ENCODE measurements at regions not wholly inside any gene's neighbourhood (a gene's known extent, or its start where the extent isn't known, plus 50 kb on each side); places are given as distances from the start of the nearest gene placed in this dataset.
"Not testable (repeated sequence)": the region's sequence is repeated elsewhere in the genome, so short reads cannot be mapped to it uniquely, and the experiment has no call there.

DNA sequence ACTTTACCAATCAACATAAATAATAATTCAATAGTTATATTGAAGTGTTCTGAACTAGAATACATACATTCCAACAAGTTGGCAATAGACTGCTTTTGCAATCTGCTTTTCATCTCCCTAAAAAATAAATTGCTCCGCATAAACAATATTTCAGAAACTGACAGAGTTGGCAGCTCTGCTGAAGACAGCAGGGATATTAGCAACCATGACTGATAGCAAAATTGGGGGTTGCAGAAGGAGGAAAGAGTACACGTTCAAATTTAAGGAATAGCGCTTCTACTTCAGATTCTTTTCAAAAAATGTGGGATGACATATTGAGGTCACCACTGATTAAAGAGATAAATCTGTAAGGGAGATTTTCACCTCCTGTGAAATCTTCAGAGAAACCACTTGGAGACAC lies 521.2 kb downstream of the DTWD2 start:
- peaks cover 0 to 7% of the 10 kb centered on the region in 2 donors for H3K9me3 Mint-ChIP-seq
- Histone ChIP-seq H3K4me1 (ENCODE audit: control insufficient read depth, insufficient read depth, low read length) (no peaks in the 10 kb centered on the region), H3K27me3 (ENCODE audit: control insufficient read depth, insufficient read depth, low read length) (no peaks in the 10 kb centered on the region), H3K27ac (ENCODE audit: low read length) (no peak overlapping the region), H3K36me3 (ENCODE audit: control insufficient read depth, insufficient read depth, low read length) (no peaks in the 10 kb centered on the region), H3K4me3 (ENCODE audit: low read length) (no peak overlapping the region), H3K9me3 (ENCODE audit: control insufficient read depth, insufficient read depth, low read length) (no peaks in the 10 kb centered on the region)
- WGBS (ENCODE audit: insufficient coverage) = 78% methylated on average over 3 of the region's 3 CpGs
- intact Hi-C loops (cut with micrococcal nuclease) = no loop called here
- no peaks in the 10 kb centered on the region for H3K27me3 Mint-ChIP-seq (ENCODE audit: low read depth in 2 of 2)
- DNase-seq = no peak
- TF ChIP-seq, protein P1, sequence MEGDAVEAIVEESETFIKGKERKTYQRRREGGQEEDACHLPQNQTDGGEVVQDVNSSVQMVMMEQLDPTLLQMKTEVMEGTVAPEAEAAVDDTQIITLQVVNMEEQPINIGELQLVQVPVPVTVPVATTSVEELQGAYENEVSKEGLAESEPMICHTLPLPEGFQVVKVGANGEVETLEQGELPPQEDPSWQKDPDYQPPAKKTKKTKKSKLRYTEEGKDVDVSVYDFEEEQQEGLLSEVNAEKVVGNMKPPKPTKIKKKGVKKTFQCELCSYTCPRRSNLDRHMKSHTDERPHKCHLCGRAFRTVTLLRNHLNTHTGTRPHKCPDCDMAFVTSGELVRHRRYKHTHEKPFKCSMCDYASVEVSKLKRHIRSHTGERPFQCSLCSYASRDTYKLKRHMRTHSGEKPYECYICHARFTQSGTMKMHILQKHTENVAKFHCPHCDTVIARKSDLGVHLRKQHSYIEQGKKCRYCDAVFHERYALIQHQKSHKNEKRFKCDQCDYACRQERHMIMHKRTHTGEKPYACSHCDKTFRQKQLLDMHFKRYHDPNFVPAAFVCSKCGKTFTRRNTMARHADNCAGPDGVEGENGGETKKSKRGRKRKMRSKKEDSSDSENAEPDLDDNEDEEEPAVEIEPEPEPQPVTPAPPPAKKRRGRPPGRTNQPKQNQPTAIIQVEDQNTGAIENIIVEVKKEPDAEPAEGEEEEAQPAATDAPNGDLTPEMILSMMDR (IDR thresholded peaks at IDR 0.05) = no peak
- H3K36me3 Mint-ChIP-seq = no peaks in the 10 kb centered on the region
- no peak for ATAC-seq
- no peaks in the 10 kb centered on the region for H3K4me1 Mint-ChIP-seq
- H3K27ac Mint-ChIP-seq = no peak overlapping the region
- no peak overlapping the region for H3K4me3 Mint-ChIP-seq

DNA sequence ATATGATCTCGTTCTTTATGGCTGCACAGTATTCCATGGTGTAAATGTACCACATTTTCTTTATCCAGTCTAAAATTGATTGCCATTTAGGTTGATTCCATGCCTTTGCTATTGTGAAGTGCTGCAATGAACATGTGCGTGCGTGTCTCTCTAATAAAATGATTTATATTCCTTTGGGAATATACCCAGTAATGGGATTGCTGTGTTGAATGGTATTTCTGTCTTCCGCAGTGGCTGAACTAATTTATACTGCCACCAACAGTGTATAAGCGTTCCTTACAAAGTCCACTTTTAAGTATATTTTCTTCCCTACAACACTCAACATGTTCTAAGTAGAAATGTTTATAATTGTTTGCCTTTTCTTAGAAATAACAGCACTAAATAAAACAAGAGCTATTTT lies 521.9 kb downstream of the DTWD2 start:
- 62% methylated on average over 1 of the region's 5 CpGs for WGBS (ENCODE audit: insufficient coverage)
- H3K9me3 ChIP-seq (ENCODE audit: control insufficient read depth, insufficient read depth, low read length) = no peaks in the 10 kb centered on the region
- no peaks in the 10 kb centered on the region for H3K4me1 ChIP-seq (ENCODE audit: control insufficient read depth, insufficient read depth, low read length)
- Mint-ChIP-seq H3K9me3 (peaks cover 0 to 11% of the 10 kb centered on the region in 2 donors), H3K4me3 (no peak overlapping the region), H3K4me1 (no peaks in the 10 kb centered on the region), H3K27me3 (ENCODE audit: low read depth in 2 of 2) (no peaks in the 10 kb centered on the region), H3K27ac (no peak overlapping the region), H3K36me3 (no peaks in the 10 kb centered on the region)
- H3K36me3 ChIP-seq (ENCODE audit: control insufficient read depth, insufficient read depth, low read length) = no peaks in the 10 kb centered on the region
- TF ChIP-seq, protein P1 (IDR thresholded peaks at IDR 0.05) = no peak
- H3K27me3 ChIP-seq (ENCODE audit: control insufficient read depth, insufficient read depth, low read length) = no peaks in the 10 kb centered on the region
- ATAC-seq = no peak
- no peak for DNase-seq
- intact Hi-C loops (cut with micrococcal nuclease) = no loop called here
- H3K4me3 ChIP-seq (ENCODE audit: low read length) = no peak overlapping the region
- H3K27ac ChIP-seq (ENCODE audit: low read length) = no peak overlapping the region

DNA sequence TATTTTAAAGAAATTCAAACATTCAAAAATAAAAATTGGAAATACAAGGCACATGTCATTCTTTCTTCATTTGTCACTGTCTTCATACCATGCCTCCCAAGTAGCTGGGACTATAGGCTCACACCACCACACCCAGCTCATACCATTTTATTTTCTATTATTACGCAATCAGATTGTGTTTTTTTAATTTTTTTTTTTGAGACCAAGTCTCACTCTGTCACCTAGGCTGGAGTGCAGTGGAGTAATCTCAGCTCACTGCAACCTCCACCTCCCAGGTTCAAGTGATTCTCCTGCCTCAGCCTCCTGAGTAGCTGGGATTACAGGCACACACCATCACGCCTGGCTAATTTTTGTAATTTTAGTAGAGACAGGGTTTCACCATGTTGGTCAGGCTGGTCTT lies 526.1 kb downstream of the DTWD2 start:
- H3K36me3 Mint-ChIP-seq; intact Hi-C loops (cut with micrococcal nuclease); ATAC-seq; H3K9me3 ChIP-seq (ENCODE audit: control insufficient read depth, insufficient read depth, low read length); H3K27ac ChIP-seq (ENCODE audit: low read length); DNase-seq; H3K4me1 Mint-ChIP-seq; H3K4me3 ChIP-seq (ENCODE audit: low read length); H3K27me3 Mint-ChIP-seq (ENCODE audit: low read depth in 2 of 2); H3K4me3 Mint-ChIP-seq; H3K27me3 ChIP-seq (ENCODE audit: control insufficient read depth, insufficient read depth, low read length); H3K4me1 ChIP-seq (ENCODE audit: control insufficient read depth, insufficient read depth, low read length); H3K36me3 ChIP-seq (ENCODE audit: control insufficient read depth, insufficient read depth, low read length); H3K27ac Mint-ChIP-seq: not testable (repeated sequence)
- 93% methylated on average over 2 of the region's 2 CpGs for WGBS (ENCODE audit: insufficient coverage)
- peaks cover 2 to 14% of the 10 kb centered on the region in 2 donors for H3K9me3 Mint-ChIP-seq

DNA sequence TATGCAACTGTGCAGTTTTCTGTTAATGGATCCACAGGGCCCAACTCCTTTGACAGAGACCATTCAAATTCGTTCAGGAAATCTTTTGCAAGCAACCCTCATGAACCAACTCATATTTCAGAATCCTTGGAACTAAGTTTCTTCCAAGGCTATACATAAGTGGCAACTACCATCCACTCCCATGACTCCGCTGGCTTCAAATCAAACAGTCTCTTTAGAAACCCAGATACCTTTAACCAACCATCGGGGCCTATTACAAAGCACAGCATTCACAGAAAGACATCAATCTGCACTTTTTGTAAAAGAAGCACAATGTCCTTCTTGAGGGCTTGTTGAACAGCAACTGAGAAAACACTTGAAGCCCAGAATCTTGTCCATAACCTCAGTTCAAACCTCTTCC lies 526.9 kb downstream of the DTWD2 start:
- Histone ChIP-seq H3K36me3 (ENCODE audit: control insufficient read depth, insufficient read depth, low read length) (no peaks in the 10 kb centered on the region), H3K9me3 (ENCODE audit: control insufficient read depth, insufficient read depth, low read length) (no peaks in the 10 kb centered on the region), H3K27ac (ENCODE audit: low read length) (no peak overlapping the region), H3K4me1 (ENCODE audit: control insufficient read depth, insufficient read depth, low read length) (no peaks in the 10 kb centered on the region), H3K27me3 (ENCODE audit: control insufficient read depth, insufficient read depth, low read length) (no peaks in the 10 kb centered on the region), H3K4me3 (ENCODE audit: low read length) (no peak overlapping the region)
- Mint-ChIP-seq H3K9me3 (peaks cover 5 to 17% of the 10 kb centered on the region in 2 donors), H3K27me3 (ENCODE audit: low read depth in 2 of 2) (no peaks in the 10 kb centered on the region), H3K27ac (no peak overlapping the region), H3K36me3 (no peaks in the 10 kb centered on the region), H3K4me3 (no peak overlapping the region), H3K4me1 (no peaks in the 10 kb centered on the region)
- no peak for ATAC-seq
- intact Hi-C loops (cut with micrococcal nuclease) = no loop called here
- DNase-seq = no peak
- TF ChIP-seq, protein P1 (IDR thresholded peaks at IDR 0.05) = no peak
- 79% methylated on average over 3 of the region's 3 CpGs for WGBS (ENCODE audit: insufficient coverage)
